Ectodermal cell (in vitro differentiated cells): ENCODE measurements at regions not wholly inside any gene's neighbourhood (a gene's known extent, or its start where the extent isn't known, plus 50 kb on each side); places are given as distances from the start of the nearest gene placed in this dataset.

ENCODE experiments used
- H3K27ac ChIP-seq: 2 replicates; pipeline ENCODE4 v1.7.0; 2013; ENCODE audit warnings: mild to moderate bottlenecking, low read depth, low read length; ENCODE audit not compliant: insufficient read depth, poor library complexity, severe bottlenecking
- H3K27me3 ChIP-seq: 2 replicates; pipeline ENCODE4 v1.7.0; 2013; ENCODE audit warnings: mild to moderate bottlenecking, low read length; ENCODE audit not compliant: insufficient read depth, control insufficient read depth, poor library complexity, severe bottlenecking
- H3K36me3 ChIP-seq: one replicate; pipeline ENCODE4 v1.7.0; 2013; ENCODE audit warnings: low read length; ENCODE audit not compliant: control insufficient read depth, insufficient read depth
- H3K4me1 ChIP-seq: one replicate; pipeline ENCODE4 v1.7.0; 2013; ENCODE audit warnings: low read length; ENCODE audit not compliant: control insufficient read depth, insufficient read depth
- H3K4me3 ChIP-seq: 2 replicates; pipeline ENCODE4 v1.7.0; 2013; ENCODE audit warnings: low read depth, low read length, control low read depth; ENCODE audit not compliant: insufficient read depth
- H3K9me3 ChIP-seq: 2 replicates; pipeline ENCODE4 v1.7.0; 2013; ENCODE audit warnings: mild to moderate bottlenecking, low read length, moderate library complexity; ENCODE audit not compliant: control insufficient read depth
- WGBS, 2 experiments: methylation state at CpG; one replicate each; pipeline ENCODE4 v1.1.7; 2013; ENCODE audit warnings: missing lambda C conversion rate in 2 of 2; 5-methylcytosine and 5-hydroxymethylcytosine counted together

DNA sequence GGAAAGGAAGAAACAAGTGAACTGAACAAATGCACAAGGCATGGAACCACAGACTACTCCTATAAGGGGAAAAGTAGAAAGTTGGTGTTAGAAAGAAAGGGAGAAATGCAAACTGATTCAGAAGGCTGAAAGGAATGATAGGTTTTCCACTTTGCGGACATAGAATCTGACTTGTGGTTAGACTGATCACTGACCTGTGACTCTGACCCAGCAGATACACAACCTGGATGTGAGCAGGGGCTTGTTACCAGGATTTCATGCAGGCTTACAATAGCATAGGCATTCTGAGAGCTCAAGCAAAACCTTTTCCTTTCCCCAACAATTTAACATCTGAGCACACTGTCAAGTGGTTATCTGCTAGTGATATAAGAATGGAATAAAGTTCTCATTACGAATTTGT lies 237.0 kb upstream of the CDH20 start:
- Histone ChIP-seq H3K4me1 (no peaks in the 10 kb centered on the region), H3K9me3 (no peaks in the 10 kb centered on the region), H3K27ac (no peak overlapping the region), H3K27me3 (no peaks in the 10 kb centered on the region), H3K4me3 (no peak overlapping the region), H3K36me3 (no peaks in the 10 kb centered on the region)
- WGBS, 2 experiments = 89 to 92% methylated on average over 1 to 2 of the region's 2 CpGs

DNA sequence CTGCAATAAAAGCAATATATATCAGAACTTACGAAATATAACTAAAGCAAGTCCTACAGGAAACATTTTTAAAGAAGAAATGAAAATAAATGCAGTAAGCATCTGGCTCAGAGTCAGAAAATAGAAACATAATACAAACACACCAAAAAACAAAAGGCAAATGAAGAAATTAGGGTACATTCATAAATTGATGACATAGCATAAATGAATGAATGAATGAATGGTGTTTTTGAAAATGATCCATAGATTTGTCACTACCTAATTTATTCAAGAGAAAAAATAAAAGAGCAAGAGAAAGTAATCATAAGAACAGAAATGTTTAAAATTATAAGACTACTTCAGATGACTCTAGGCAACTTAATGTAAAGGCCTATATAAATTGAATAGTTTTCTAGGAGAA lies 226.1 kb upstream of the CDH20 start:
- Histone ChIP-seq H3K27me3 (no peaks in the 10 kb centered on the region), H3K4me3 (no peak overlapping the region), H3K9me3 (no peaks in the 10 kb centered on the region), H3K27ac (no peak overlapping the region), H3K4me1 (no peaks in the 10 kb centered on the region), H3K36me3 (no peaks in the 10 kb centered on the region)
- WGBS, 2 experiments = 88% methylated on average over 1 of the region's 1 CpG; no CpG with 5 or more reads in 1 of the 2 experiments

GRCh38 chr18:61108706-61109105 lies 224.5 kb upstream of the CDH20 start:
- no peaks in the 10 kb centered on the region for H3K4me1 ChIP-seq
- no peak overlapping the region for H3K4me3 ChIP-seq
- no peak overlapping the region for H3K27ac ChIP-seq
- no peaks in the 10 kb centered on the region for H3K27me3 ChIP-seq
- no peaks in the 10 kb centered on the region for H3K9me3 ChIP-seq
- no peaks in the 10 kb centered on the region for H3K36me3 ChIP-seq

- Histone ChIP-seq H3K9me3 (no peaks in the 10 kb centered on the region), H3K4me1 (peaks cover 10% of the 10 kb centered on the region), H3K27me3 (no peaks in the 10 kb centered on the region), H3K27ac (no peak overlapping the region), H3K4me3 (no peak overlapping the region), H3K36me3 (no peaks in the 10 kb centered on the region)
- 93% methylated on average over 1 of the region's 2 CpGs; no CpG with 5 or more reads in 1 of the 2 experiments for whole genome bisulfite sequencing, 2 experiments
Measured at GRCh38 chr18:61123309-61123708, 209.9 kb upstream of the CDH20 start.

DNA sequence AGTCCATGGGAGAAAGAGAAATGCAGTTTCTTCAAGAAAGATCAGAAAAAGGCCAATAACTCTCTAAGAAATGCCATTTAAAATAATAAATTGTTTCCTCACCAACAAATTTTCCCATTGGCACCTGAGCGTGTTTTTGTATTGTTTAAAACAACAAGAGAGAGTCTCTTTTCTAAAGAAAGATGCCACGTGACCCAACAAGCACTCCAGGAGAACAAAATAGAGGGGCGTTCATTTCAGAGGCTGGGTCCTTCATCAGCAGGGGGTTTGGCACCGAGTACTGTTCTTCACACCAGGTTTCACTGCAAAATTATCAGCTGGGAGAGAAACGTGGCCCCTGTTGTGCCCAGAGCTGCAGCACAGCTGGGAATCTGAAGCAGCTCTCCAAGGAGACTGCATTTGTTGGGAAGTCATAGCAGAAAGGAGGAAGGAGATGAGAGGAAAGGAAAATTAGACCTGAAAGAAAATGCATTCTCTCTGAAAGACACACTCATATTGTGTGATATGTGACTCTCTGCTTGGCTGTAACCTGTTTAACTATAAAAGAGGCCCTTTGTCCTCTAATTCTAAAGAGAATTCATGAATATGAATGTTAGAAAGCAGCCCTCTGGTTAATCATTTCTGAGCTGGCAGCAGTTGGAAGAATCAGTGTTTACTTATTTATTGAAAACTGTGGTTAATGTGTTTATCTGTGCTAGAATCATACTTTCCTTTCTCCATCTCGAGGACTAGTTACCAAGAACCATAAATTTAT lies 205.3 kb upstream of the CDH20 start:
- Histone ChIP-seq H3K27me3 (no peaks in the 10 kb centered on the region), H3K4me1 (peaks cover 10% of the 10 kb centered on the region), H3K4me3 (no peak overlapping the region), H3K9me3 (no peaks in the 10 kb centered on the region), H3K36me3 (no peaks in the 10 kb centered on the region), H3K27ac (no peak overlapping the region)
- WGBS, 2 experiments = 25 to 27% methylated on average over 5 of the region's 6 CpGs

GRCh38 chr18:61129001-61129400 lies 204.2 kb upstream of the CDH20 start:
- Histone ChIP-seq H3K4me3 (no peak overlapping the region), H3K9me3 (no peaks in the 10 kb centered on the region)

DNA sequence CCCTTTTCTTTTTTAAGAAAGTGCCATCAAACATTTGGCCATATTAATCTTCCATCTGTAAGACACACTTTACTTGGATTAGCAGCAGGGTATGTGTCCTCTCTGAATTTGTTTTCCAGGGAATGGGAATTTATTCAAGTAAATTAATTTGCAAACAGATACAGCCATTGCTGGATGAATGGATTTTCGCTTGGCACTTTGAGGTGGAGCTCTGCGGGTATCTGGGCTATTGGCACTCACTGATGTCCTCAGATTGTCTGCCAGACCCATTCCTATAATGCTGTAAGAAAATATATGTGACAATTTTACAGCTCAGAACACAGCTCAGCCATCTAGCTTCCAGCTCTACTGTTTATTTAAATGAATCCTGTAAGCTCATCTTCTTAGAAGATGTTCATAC lies 201.2 kb upstream of the CDH20 start:
- Histone ChIP-seq H3K36me3 (no peaks in the 10 kb centered on the region), H3K27ac (no peak overlapping the region), H3K9me3 (no peaks in the 10 kb centered on the region), H3K4me3 (no peak overlapping the region), H3K27me3 (no peaks in the 10 kb centered on the region), H3K4me1 (peaks cover 10% of the 10 kb centered on the region)
- 93 to 98% methylated on average over 2 of the region's 2 CpGs for WGBS, 2 experiments

More at GRCh38 chr18:61129001-61129400, 204.2 kb upstream of the CDH20 start:
- Histone ChIP-seq H3K4me1 (peaks cover 10% of the 10 kb centered on the region), H3K27me3 (no peaks in the 10 kb centered on the region), H3K36me3 (no peaks in the 10 kb centered on the region), H3K27ac (no peak overlapping the region)

- Histone ChIP-seq H3K4me3 (no peak overlapping the region), H3K4me1 (no peaks in the 10 kb centered on the region), H3K9me3 (no peaks in the 10 kb centered on the region), H3K36me3 (no peaks in the 10 kb centered on the region), H3K27ac (no peak overlapping the region), H3K27me3 (no peaks in the 10 kb centered on the region)
- WGBS, 2 experiments = 86 to 100% methylated on average over 1 of the region's 2 CpGs
Measured at GRCh38 chr18:61133783-61134182, 199.4 kb upstream of the CDH20 start.

- Histone ChIP-seq H3K36me3 (no peaks in the 10 kb centered on the region), H3K9me3 (no peaks in the 10 kb centered on the region), H3K27me3 (no peaks in the 10 kb centered on the region), H3K27ac (no peak overlapping the region), H3K4me3 (no peak overlapping the region), H3K4me1 (no peaks in the 10 kb centered on the region)
- 75 to 91% methylated on average over 1 to 2 of the region's 2 CpGs for WGBS, 2 experiments
Measured at GRCh38 chr18:61136711-61137251, 196.4 kb upstream of the CDH20 start.

GRCh38 chr18:61141691-61142090 lies 191.5 kb upstream of the CDH20 start:
- Histone ChIP-seq H3K4me1 (no peaks in the 10 kb centered on the region), H3K9me3 (no peaks in the 10 kb centered on the region), H3K4me3 (no peak overlapping the region), H3K27ac (no peak overlapping the region), H3K27me3 (no peaks in the 10 kb centered on the region), H3K36me3 (no peaks in the 10 kb centered on the region)
- 97 to 100% methylated on average over 1 of the region's 1 CpG for WGBS, 2 experiments
